Panc1 (cell line): ENCODE measurements at regions not wholly inside any gene's neighbourhood (a gene's known extent, or its start where the extent isn't known, plus 50 kb on each side); places are given as distances from the start of the nearest gene placed in this dataset.

Experiments used
- CTCF ChIP-seq: fragments of 450-650 bp; IDR thresholded peaks from 2 replicates; pipeline ENCODE4 v1.5.1; 2017; ENCODE audit warnings: mild to moderate bottlenecking
- POLR2AphosphoS5 ChIP-seq: IDR thresholded peaks from 2 replicates; pipeline ENCODE4 v1.6.1; 2012; ENCODE audit warnings: mild to moderate bottlenecking, low read depth, low read length, moderate library complexity
- REST ChIP-seq, 2 experiments: IDR thresholded peaks; 2 replicates each; pipeline ENCODE4 v1.6.1; 2011 to 2012; ENCODE audit warnings: low read depth in 2 of 2, control low read depth in 1 of 2, low read length in 1 of 2, mild to moderate bottlenecking in 1 of 2, moderate library complexity in 1 of 2; ENCODE audit not compliant: insufficient read depth in 1 of 2
- SIN3A ChIP-seq: IDR thresholded peaks from 2 replicates; pipeline ENCODE4 v1.6.1; 2012; ENCODE audit warnings: low read depth, mild to moderate bottlenecking, low read length, moderate library complexity, borderline replicate concordance; ENCODE audit not compliant: insufficient read depth
- TCF7L2 ChIP-seq: IDR thresholded peaks from 2 replicates; pipeline ENCODE4 v1.6.1; 2011; ENCODE audit warnings: mild to moderate bottlenecking, low read depth, low read length, inconsistent platforms

- TF ChIP-seq CTCF, result no peak; the same call in 1 of the 2 replicates
- no peak for TF ChIP-seq POLR2AphosphoS5
- TF ChIP-seq REST (IDR thresholded peaks at IDR 0.05; ENCODE audit: insufficient read depth in 1 of 2, low read depth in 2 of 2, low read length in 1 of 2), result no peak
- no peak for TF ChIP-seq SIN3A
- TF ChIP-seq TCF7L2, result no peak
These were observed 1020.5 kb downstream of the OTOL1 start for GRCh38 chr3:162517110-162517509.
